ENCODE measurements at regions not wholly inside any gene's neighbourhood (a gene's known extent, or its start where the extent isn't known, plus 50 kb on each side); places are given as distances from the start of the nearest gene placed in this dataset.
A peak's percentile ranks its signal among the peaks of the same experiment; 100 is the strongest.

- Histone ChIP-seq H3K4me3 (ENCODE audit: extremely low read depth in 1 of 4, insufficient read depth in 2 of 4, low read depth in 3 of 4, low read length in 4 of 4) (no peak overlapping the region), H3K36me3 (ENCODE audit: control insufficient read depth in 2 of 4, insufficient read depth in 4 of 4, low read length in 3 of 4) (no peaks in the 10 kb centered on the region), H3K27me3 (replicated peaks in 1 of 4; ENCODE audit: control insufficient read depth in 3 of 4, extremely low read depth in 1 of 4, insufficient read depth in 3 of 4, low read length in 3 of 4) (no peaks in the 10 kb centered on the region), H3K79me1 (ENCODE audit: low read depth, low read length) (no peaks in the 10 kb centered on the region), H4K91ac (replicated peaks; ENCODE audit: insufficient read length, low read length) (no peak overlapping the region), H3K4me1 (replicated peaks in 1 of 4; ENCODE audit: control insufficient read depth in 3 of 4, insufficient read depth in 4 of 4, low read length in 3 of 4) (peaks cover 0 to 3% (median under 1%) of the 10 kb centered on the region in 4 experiments; a peak in 1 of 7 replicates), H2AK5ac (ENCODE audit: low read depth, low read length) (no peak overlapping the region), H4K20me1 (replicated peaks in 1 of 2; ENCODE audit: control insufficient read depth in 1 of 2, insufficient read depth in 2 of 2, low read length in 2 of 2) (no peaks in the 10 kb centered on the region), H3K79me2 (ENCODE audit: control insufficient read depth in 1 of 2, insufficient read depth in 2 of 2, low read length in 2 of 2) (no peaks in the 10 kb centered on the region), H2BK5ac (ENCODE audit: low read depth, low read length) (no peak overlapping the region), H2BK120ac (replicated peaks; ENCODE audit: low read depth, low read length) (no peak overlapping the region), H3K14ac (ENCODE audit: insufficient read length) (no peak overlapping the region), H3K9me3 (ENCODE audit: insufficient read depth in 2 of 2, low read depth in 1 of 2, low read length in 1 of 2) (no peaks in the 10 kb centered on the region), H2BK20ac (ENCODE audit: low read length) (no peak overlapping the region), H2BK15ac (ENCODE audit: low read length) (no peak overlapping the region), H3K56ac (replicated peaks; ENCODE audit: insufficient read length, low read depth, low read length) (no peak overlapping the region), H2BK12ac (ENCODE audit: low read depth, low read length) (no peak overlapping the region), H3K4me2 (ENCODE audit: insufficient read depth in 1 of 2, low read depth in 2 of 2, low read length in 2 of 2) (no peak overlapping the region), H3K4ac (replicated peaks; ENCODE audit: insufficient read length, low read depth, low read length) (no peak overlapping the region), H3K23me2 (ENCODE audit: low read depth, low read length) (no peaks in the 10 kb centered on the region), H3K27ac (ENCODE audit: low read depth, low read length) (no peak overlapping the region), H3K9ac (replicated peaks in 1 of 4; ENCODE audit: extremely low read depth in 1 of 4, low read depth in 3 of 4, low read length in 3 of 4) (peak overlapping the region in 1 of 4 experiments; percentile 34; a peak in 1 of 7 replicates), H4K5ac (ENCODE audit: insufficient read length, low read depth, low read length) (no peak overlapping the region), H2AFZ (ENCODE audit: low read length) (no peak overlapping the region), H4K8ac (ENCODE audit: extremely low read depth, insufficient read depth, low read length) (no peak overlapping the region), H3K18ac (ENCODE audit: extremely low read depth, low read length) (no peak overlapping the region), H3K23ac (ENCODE audit: insufficient read length) (no peak overlapping the region)
- POLR2A ChIA-PET (ENCODE audit: partially characterized antibody), result no interaction called here
- FAIRE-seq, result no peak
- CTCF ChIA-PET (ENCODE audit: partially characterized antibody), result interaction anchor here (0.8 to 1.0 kb wide), 2 partner anchors 8 to 49 kb away, joined by 3 to 4 read pairs; no protein-coding TSS in a partner anchor
- 89% methylated on average over 6 of the region's 6 CpGs; no CpG with 5 or more reads in 1 of the 2 experiments for WGBS, 2 experiments (ENCODE audit: extremely low coverage in 1 of 2, insufficient coverage in 1 of 2, insufficient read length in 1 of 2, insufficient replicate concordance in 2 of 2, low coverage in 1 of 2, low lambda C conversion rate in 2 of 2, missing lambda C conversion rate in 1 of 2)
- DNase-seq (ENCODE audit: low read depth in 1 of 2, low spot score in 2 of 2), result no peak
- TF ChIP-seq GABPA (IDR thresholded peaks at IDR 0.05; ENCODE audit: borderline replicate concordance, insufficient read depth, low read length) (no peak), GTF2F1 (IDR thresholded peaks at IDR 0.05; ENCODE audit: borderline replicate concordance, low read depth, low read length) (no peak), KDM4A (IDR thresholded peaks at IDR 0.05; ENCODE audit: low read depth, low read length, severe bottlenecking) (no peak), TEAD4 (IDR thresholded peaks at IDR 0.05; ENCODE audit: low read depth, low read length) (no peak), POLR2AphosphoS5 (IDR thresholded peaks at IDR 0.05; ENCODE audit: low read depth, low read length) (no peak), ASH2L (IDR thresholded peaks at IDR 0.05; ENCODE audit: low read length) (no peak), MAFK (IDR thresholded peaks at IDR 0.05; ENCODE audit: low read depth, low read length) (no peak), FOSL1 (IDR thresholded peaks at IDR 0.05; ENCODE audit: insufficient read depth, low read depth, low read length) (no peak), TCF12 (IDR thresholded peaks at IDR 0.05; ENCODE audit: low read depth, low read length) (no peak)
- TF ChIP-seq, protein P1, sequence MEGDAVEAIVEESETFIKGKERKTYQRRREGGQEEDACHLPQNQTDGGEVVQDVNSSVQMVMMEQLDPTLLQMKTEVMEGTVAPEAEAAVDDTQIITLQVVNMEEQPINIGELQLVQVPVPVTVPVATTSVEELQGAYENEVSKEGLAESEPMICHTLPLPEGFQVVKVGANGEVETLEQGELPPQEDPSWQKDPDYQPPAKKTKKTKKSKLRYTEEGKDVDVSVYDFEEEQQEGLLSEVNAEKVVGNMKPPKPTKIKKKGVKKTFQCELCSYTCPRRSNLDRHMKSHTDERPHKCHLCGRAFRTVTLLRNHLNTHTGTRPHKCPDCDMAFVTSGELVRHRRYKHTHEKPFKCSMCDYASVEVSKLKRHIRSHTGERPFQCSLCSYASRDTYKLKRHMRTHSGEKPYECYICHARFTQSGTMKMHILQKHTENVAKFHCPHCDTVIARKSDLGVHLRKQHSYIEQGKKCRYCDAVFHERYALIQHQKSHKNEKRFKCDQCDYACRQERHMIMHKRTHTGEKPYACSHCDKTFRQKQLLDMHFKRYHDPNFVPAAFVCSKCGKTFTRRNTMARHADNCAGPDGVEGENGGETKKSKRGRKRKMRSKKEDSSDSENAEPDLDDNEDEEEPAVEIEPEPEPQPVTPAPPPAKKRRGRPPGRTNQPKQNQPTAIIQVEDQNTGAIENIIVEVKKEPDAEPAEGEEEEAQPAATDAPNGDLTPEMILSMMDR (IDR thresholded peaks at IDR 0.05; ENCODE audit: control extremely low read depth in 1 of 3, insufficient read depth in 1 of 3, low read depth in 1 of 3, low read length in 3 of 3), result no peak
- TF ChIP-seq, protein P2, sequence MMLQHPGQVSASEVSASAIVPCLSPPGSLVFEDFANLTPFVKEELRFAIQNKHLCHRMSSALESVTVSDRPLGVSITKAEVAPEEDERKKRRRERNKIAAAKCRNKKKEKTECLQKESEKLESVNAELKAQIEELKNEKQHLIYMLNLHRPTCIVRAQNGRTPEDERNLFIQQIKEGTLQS (IDR thresholded peaks at IDR 0.05; ENCODE audit: insufficient read depth, low read depth, low read length), result no peak
Observed at GRCh38 chr3:111282024-111282423, 210.4 kb downstream of the NECTIN3 start.

Measured in H1 (cell line).